NCI-H1436 treated with DMSO at 0.1 percent for 48 hours (cell line): ENCODE measurements at regions not wholly inside any gene's neighbourhood (a gene's known extent, or its start where the extent isn't known, plus 50 kb on each side); places are given as distances from the start of the nearest gene placed in this dataset.
"Not testable (repeated sequence)": the region's sequence is repeated elsewhere in the genome, so short reads cannot be mapped to it uniquely, and the experiment has no call there.

Experiments
- DNase-seq: peaks from one replicate; lab custom pipeline; 2025; lab: John Stamatoyannopoulos, UW

GRCh38 chr18:60892855-60893254, 440.4 kb upstream of the CDH20 start:
- DNase-seq: no peak

GRCh38 chr18:60893355-60894097, 439.7 kb upstream of the CDH20 start:
- no peak for DNase-seq

DNA sequence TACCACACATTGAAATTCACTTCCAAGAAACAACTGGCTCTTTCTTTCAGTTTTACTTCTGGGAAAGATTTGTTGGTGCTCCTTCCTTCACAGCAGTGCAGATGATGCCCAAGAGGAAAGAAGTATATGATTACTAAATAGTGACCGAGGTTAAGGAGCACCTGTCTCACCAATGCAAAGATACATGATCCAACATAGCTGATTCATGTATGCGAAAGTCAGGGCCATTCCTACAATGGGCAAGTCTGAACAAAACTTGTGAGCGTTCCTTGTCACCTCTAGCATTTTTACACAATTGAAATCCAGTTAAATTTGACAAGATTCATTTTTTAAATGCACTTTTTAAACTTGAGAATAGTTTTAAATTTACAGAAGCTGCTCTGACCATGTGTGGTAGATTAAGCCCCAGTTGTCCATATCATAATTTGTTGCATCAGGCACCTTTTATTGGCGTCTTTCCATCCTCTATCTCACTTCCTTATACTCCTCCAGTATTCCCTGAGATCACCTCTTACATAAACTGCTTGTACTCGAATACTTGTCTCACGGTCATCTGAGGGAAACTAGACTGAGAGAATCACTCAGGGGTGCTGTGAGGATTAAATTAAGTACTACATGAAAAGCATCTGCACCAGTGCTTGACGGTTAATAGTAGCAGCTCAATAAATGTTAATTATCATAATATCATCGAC, 438.8 kb upstream of the CDH20 start:
- no peak for DNase-seq

- peak; percentile 72 for DNase-seq
These were observed 438.0 kb upstream of the CDH20 start for GRCh38 chr18:60895181-60895580.

DNA sequence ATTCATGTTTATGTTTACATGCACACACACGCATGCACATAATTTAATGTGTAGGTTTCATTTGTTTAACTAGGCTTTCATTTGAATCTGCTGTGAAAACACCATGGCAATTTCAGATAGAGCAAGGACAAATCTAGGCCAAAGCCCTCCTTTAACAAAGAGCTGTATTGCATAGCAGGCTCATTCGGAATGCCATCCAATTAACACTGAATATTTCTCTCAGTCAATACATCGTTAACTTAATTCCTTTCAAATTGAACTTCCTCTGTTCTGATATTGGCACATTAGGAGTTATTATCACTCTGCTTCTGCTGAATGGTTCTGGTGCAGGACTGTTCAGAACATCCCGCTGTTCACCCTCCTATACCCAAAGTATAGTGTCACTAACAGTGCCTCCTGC, 435.1 kb upstream of the CDH20 start:
- DNase-seq: no peak

DNA sequence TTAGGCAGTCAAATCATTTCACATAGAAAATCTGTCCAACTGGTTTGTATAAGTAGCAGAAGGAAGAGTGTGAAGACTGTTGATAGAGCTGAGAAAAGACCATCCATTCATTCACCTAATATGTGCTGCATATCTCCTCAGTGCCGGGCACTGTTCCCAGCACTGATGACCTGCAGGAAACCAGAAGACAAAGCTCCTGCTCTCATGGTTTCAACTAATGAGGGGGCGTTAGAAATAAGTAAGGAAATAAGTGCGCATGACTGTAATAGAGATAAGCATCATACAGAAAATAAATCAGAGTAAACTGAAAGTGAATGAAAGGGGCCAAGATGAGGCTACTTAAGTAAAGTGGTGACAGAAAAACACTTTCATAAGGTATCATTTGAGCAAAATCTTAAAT, 427.5 kb upstream of the CDH20 start:
- no peak for DNase-seq

- no peak for DNase-seq
These were observed 422.7 kb upstream of the CDH20 start for GRCh38 chr18:60910534-60910933.

- DNase-seq: no peak
These were observed 421.7 kb upstream of the CDH20 start for GRCh38 chr18:60911504-60911903.

DNA sequence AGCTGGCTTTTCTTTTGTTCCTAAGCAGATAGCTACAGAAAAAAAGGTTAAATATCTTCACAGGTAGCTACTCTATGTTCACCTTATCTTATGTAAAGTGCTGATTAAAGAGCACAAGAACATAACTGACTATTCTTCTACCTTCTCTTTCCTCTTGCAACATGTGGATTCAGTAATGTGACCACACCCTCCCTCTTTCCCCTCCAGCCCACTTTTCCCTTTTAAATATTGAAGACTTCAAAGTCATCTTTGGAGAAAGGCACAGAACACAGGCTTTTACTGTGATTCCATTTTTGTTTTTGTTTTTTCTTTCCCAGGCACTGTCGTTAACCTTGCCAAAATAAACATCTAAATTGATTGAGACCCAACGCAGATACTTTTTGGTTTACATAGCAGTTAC, 418.1 kb upstream of the CDH20 start:
- no peak for DNase-seq

DNA sequence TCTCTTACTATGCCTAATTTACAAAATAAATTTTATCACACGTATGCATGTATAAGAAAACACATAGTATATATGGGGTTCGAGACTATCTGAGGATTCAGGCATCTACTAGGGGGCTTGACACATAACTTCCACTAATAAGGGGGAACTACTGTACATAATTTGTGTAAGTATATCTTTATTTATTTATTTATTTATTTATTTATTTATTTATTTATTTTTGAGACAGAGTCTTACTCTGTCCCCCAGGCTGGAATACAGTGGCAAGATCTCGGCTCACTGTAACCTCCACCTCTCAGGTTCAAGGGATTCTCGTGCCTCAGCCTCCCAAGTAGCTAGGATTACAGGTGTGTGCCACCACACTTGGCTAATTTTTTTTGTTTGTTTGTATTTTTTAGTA, 414.4 kb upstream of the CDH20 start:
- not testable (repeated sequence) for DNase-seq

DNA sequence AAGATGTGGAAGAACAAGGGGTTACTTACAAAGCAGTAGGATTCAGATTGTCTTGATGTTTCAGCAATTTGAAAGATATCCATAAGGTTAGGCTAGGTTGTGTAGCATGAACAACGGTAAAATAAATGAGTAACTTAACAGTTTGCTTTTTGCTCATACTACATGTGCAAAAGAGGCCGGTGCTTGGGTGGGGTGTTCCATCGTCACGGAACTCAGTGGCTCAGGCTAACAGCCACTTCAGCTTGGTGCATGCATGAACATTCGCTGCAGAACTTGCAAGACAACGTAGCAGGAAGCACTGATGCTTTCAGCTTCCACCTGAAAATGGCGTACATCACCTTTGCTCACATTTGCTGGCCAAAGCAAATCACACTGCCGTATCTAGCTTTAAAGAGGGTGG, 407.3 kb upstream of the CDH20 start:
- DNase-seq: no peak

GRCh38 chr18:60929966-60930365, 403.3 kb upstream of the CDH20 start:
- no peak for DNase-seq

DNA sequence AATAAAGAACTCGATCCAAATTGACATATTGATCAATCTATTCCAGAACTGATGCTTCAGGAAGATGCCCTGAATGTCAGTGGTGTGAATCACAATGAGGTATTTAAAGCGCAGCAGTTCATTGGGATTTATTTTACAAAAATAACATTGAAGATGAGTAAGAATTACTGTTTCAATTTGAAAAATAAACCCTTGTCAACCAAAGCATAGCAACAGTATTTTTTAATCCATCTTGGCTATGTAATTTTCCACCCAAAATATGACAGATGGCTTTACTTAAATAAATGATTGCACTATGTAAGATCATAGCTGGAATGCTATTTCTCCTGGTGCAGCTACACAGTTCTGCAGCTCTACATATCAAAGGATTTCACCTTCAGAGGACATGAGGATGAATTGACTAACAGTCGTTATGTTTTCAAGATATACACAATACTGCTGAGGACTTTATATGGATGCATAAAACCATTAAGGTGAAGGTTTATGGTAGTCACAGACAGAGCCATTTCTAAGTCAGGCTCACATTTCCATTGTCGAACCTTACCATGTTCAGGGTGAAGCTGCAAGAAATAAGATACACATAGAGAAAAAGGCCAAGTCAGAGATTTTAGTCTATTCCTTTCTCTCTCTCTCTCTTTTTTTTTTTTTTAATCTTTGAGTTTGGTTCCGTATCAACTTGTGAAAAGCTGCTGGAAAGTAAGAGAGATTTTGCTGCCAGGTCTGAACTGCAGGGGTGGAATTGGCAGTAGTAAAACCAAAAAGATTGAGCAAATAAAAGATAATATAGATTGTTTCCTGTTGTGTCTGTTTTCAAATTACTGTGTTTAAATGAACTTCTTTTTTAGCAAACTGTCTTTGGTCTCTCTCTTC, 398.0 kb upstream of the CDH20 start:
- DNase-seq: no peak

DNA sequence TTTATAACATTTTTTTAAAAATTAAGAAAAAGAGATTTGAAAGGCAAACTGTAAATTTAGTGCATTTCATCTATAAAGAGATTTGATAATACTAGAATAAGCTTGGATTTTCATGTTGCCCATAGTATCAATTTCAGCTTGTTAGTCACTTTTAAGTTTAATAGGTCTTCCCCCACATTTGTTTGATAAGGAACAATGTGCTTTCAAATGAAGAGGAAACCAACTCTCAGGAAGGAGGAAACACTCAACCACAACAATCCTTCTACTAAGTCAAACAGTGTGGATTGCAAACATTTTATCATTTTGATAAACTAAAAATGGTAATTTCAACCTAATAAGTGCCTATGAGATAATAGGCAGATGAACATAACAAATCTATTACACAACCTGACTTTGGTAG, 397.1 kb upstream of the CDH20 start:
- DNase-seq: no peak

- DNase-seq: no peak
These were observed 389.9 kb upstream of the CDH20 start for GRCh38 chr18:60943297-60943696.

DNA sequence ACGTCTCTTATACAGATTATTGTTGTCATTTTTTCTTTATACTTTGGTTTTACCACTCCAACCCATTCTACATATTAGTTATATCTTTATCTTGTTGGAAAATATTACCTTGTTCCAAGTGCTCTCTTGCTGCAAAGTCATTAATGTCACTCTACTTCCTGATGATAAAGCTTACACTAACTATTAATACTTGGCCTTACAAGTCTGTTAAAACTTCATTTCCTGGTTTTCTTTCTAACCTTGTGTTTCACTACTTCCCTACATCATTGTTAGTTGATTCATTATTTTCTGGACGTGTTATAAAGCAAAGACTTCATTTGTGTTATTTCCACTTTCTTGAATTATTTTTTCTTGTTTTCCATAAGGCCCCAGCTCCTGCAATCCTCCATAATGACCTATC, 382.6 kb upstream of the CDH20 start:
- DNase-seq: no peak

DNA sequence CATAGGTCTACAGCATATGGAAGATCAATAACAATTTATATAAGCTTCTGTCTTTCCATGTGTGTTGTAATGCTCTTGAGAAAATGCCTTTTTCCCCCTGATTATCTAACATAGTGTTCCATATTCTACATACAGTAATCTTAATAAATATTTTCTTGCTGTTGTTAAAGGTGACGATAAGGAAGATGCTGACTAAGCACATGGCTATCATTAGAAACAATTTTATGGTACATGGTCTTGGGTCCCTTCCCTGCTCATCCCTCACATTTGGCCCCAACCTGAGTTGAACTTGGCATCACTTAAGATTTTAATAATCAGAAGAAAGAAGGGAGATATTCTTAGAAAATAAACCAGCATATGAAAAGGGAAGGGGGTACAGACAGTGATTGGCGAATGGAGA, 382.1 kb upstream of the CDH20 start:
- DNase-seq: no peak

- no peak for DNase-seq
These were observed 370.6 kb upstream of the CDH20 start for GRCh38 chr18:60962625-60963024.

DNA sequence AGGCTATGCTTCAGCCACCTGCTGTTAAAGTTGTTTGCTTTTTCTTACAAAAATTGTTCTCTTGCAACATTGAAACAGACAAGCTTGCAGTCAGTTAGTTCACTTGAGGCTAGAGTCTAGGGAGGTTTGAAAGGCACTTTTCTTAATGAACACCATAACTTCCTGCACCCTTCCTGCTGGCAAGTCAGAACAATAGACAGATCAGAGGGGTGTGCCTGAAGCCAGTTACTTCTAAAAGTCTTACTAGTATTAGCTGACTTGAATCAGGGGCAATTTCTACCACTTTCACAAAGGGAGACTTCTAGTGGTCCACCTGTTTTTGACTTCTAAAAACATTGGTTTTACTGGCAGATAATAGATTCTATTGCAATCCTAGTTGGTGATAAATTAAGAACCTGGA, 367.4 kb upstream of the CDH20 start:
- no peak for DNase-seq

DNA sequence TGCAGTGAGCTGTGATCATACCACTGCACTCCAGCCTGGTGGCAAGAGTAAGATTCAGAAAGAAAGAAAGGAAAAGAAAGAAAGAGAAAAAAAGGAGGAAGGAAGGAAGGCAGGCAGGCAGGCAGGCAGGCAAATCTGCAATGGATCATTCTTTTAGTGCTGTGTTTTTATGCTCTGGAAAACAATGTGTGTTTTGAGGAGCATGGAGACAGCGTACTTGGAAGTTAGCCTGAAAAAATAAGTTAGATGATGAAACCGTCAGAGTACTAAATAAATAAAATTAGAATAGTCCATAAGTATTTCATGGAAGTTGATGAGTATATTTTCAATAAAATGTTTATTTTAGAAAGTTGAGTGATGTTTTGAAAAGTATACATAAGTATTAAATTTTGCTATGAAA, 366.4 kb upstream of the CDH20 start:
- DNase-seq: no peak

GRCh38 chr18:60975420-60975819, 357.8 kb upstream of the CDH20 start:
- DNase-seq: no peak

DNA sequence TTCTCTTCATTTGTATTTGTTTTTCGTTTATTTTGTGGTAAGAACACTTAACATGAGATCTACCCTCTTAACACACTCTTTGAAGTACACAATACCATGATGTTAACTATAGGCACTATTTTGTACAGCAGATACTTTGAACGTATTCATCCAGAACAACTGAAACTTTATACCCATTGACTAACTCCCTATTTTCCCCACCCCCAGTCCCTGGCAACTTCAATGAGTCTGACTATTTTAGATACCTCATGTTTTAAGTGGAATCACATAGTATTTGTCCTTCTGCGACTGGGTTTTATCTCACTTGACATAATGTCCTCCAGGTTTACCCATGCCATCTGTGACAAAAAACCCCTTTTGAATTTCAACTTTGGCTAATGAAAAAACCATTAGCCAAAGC, 356.3 kb upstream of the CDH20 start:
- no peak for DNase-seq

DNA sequence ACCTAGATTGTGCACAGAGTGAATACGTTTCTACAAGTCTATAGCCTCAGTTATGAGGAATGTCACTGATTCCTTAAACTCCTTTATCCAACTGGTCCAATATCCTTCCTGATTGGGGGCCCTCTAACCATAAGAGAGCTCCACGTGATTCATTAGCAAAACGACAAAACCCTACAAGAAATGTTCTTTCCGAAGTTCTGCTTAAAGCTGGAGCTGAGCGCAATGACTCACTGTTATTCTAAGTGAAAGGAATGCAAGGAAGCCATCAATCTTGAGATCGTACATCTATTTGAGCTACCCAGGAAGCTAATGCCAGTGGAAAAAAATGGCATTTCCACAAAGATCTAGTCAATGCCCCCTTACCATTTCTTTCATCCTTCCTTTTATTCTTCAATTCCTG, 354.9 kb upstream of the CDH20 start:
- no peak for DNase-seq
